NCI-H146 treated with DMSO at 0.1 percent for 48 hours (cell line): ENCODE measurements at regions not wholly inside any gene's neighbourhood (a gene's known extent, or its start where the extent isn't known, plus 50 kb on each side); places are given as distances from the start of the nearest gene placed in this dataset.
"Not testable (repeated sequence)": the region's sequence is repeated elsewhere in the genome, so short reads cannot be mapped to it uniquely, and the experiment has no call there.

Experiments used
- DNase-seq: peaks from one replicate; lab custom pipeline; 2025; ENCODE audit not compliant: unreplicated experiment; lab: John Stamatoyannopoulos, UW

DNA sequence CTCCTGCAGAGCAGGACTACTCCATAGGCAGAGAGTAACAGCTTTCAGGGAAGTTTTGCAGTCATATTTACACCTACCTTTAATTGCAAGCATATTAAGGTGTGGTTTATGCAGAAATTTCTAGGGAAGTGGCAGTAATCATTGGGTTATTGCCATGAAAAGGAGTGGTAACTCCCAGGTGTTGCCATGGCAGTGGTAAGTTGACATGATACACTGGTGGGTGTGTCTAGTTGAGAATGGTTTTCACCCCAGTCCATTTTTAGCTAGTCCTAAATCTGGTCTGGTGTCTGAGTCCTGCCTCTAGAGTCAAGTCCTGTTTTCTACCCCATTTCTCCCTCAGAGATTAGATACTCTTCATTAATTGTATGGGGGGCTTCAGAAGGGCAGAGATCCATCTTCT, 128.4 kb upstream of the GMNC start:
- DNase-seq, result no peak

DNA sequence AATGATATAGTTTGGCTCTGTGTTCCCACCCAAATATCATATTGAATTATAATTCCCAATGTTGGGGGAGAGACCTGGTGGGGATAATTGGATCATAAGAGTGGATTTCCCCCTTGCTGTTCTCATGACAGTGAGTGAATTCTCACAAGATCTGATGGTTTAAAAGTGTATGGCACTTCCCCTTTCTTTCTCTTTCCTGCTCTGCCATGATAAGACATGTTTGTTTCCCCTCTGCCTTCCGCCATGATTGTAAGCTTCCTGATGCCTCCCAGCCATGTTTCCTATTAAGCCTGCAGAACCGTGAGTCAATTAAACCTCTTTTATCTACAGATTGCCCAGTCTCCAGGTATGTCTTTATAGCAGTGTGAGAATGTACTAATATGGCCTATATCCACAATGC, 126.7 kb upstream of the GMNC start:
- no peak for DNase-seq

DNA sequence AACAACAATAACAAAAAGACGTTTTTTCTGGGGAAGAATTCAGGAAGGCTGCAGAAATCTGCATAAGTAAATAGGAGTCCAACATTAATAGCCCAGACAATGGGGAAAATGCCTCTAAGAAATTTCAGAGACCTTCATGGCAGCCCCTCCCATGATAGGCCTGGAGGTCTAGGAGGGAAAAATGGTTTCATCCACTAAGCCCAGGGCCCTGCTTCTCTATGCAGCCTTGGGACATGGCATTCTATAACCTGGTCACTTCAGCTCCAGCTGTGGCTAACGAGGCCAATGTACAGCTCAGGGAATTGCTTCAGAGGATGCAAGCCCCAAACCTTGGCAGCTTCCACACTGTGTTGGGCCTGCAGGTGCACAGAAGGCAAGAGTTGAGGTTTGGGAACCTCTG, 125.6 kb upstream of the GMNC start:
- DNase-seq, result no peak

DNA sequence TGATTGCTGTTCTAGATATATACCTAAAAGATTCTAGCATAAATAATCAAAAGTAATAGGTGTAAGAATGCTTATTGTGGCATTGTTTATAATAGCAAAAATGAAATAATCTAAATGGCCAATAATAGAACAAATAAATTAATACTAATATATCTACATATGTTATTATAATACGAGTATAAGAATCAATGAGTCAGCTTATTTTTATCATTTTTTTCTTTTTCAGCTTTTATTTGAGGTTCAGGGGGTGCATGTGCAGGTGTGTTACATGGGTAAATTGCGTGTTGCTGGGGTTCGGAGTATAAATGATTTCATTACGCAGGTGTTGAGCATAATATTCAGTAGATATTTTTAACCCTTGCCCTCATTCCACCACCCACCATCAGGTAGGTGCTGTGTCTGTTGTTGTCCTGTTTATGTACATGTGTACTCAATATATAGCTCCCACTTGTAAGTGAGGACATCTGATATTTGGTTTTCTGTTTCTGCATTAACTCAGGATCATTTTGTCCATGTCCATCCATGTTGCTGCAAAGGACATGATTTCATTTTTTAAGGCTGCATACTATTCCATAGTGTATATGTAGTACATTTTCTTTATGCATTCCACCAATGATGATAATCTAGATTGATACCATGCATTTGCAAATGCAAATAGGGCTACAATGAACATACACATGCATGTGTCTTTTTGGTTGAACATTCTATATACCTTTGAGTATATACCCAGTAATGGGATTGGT, 122.2 kb upstream of the GMNC start:
- DNase-seq, result no peak

DNA sequence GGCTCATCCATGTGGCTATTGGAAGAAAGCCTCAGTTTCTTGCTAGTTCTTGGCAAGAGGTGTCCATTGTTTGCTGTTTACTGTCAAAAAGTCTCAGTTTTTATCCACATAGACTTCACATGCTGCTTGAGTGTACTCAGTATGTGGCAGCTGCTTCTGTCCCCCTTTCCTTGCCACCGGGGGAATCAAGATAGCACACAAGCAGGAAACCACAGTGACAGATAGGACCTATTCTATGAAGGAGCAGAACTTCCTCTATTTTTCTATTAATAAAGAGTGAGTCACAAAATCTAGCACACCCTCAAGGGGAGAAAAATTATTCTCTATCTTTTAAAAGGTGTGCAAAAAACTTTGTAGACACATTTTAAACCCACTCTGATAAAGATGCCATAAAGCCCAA, 121.4 kb upstream of the GMNC start:
- no peak for DNase-seq

DNA sequence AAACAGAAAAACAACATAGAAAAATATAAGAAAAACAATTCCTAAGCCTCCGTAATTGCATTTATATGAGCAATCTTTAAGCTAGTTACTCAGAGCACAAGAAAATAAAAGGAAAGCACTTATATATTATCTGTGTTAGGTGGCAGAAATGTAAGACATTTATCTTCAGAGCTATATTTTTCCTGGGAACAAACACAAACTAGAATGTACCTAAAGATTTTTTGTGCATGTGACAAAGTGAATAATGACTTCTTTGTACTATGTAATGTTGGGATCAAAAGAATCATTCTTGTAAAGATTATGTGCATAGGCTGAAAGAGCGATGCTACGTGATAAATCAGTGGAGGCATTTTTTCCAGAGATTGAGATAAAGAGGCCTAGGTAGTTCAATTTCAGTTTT, 111.3 kb upstream of the GMNC start:
- DNase-seq, result no peak

DNA sequence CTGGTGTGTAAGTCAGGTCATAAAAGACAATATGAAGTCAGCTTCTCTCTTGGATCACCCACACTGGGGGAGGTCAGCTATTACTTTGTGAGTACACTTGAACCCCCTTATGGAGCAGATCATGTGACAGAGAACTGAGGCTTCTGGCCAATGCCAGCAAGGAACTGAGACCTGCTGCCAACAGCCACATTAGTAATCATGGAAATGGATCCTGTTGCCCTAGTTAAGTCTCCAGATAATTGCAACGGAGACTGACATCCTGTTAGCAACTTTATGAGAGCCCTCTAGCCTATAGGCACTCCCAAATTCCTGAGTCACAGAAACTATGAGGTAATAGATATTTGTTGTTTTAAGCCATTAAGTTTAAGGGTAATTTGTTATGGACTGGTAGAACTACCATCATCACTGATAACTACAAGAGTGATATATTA, 110.4 kb upstream of the GMNC start:
- DNase-seq, result no peak

DNA sequence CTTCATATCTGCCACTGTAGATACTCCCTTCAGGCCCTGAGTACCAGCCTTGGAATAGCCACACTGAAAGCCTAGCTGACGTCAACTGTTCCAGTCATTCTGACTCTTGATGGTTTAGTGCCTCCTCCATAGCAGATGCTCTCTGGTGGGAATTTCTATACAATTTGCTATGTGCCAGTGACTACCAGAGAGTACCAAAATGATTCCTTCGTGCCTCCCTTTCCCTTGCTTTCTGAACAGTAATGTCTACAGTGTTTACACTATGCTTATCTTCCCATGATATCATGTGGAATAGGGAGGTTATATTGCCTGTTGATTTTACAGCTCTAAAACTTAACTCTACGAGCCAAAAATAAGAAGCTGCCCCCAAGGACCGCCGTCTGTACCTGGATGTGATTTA, 109.7 kb upstream of the GMNC start:
- no peak for DNase-seq

DNA sequence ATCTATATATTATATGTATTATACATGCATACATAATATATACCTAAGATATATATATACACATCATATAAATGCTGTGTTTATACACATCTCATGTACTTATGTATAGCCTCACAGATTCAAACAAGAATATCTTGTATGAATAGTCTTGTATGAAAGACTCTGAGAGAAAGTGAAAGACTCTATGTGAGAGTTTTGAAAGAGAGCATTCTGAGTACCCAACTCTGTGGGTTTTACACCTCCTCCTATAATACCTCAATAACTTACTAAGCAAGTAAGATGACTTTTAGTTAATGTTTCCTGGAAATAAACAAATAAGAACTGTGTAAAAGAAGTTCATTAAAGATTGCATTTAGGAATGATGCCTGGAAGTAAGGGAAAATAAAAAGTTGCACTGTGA, 108.1 kb upstream of the GMNC start:
- no peak for DNase-seq

DNA sequence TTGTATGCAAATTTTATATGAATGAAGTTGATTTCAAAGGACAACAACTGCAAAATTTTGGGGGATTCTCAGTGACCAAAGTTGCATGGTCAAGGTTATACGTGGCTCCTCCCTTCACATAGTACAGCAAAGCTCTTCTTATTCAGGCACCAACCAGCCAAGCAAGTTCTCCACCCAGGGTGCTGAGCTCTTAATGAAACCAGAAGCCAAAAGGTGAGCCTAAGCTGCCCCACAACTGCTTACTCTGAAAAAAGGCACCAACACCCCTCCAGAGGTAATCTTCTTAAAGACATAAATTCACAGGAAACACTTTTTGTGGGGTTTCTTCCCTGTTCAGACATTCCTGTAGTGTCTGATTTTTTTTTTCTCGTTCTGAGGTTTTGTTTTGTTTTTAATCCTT, 106.1 kb upstream of the GMNC start:
- DNase-seq, result no peak

DNA sequence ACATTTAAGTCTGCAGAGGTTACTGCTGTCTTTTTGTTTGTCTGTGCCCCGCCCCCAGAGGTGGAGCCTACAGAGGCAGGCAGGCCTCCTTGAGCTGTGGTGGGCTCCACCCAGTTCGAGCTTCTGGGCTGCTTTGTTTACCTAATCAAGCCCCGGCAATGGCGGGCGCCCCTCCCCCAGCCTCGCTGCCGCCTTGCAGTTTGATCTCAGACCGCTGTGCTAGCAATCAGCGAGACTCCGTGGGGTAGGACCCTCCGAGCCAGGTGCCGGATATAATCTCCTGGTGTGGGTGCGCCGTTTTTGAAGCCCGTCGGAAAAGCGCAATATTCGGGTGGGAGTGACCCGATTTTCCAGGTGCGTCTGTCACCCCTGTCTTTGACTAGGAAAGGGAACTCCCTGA, 102.4 kb upstream of the GMNC start:
- DNase-seq, result not testable (repeated sequence)

DNA sequence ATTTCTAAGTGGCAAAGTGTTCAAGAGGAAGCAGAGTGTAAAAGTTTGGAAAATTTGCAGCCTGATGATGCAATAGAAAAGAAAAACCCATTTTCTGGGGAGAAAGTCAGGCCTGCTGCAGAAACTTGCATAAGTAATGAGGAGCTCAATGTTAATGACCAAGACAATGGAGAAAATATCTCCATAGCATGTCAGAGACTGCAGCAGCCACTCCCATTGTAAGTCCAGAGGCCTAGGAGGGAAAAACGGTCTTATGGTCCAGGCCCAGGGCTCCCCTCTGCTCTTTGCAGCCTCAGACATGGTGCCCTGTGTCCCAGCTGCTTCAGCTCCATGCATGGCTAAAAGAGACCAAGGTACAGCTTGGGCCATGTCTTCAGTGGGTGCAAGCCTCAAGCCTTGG, 96.6 kb upstream of the GMNC start:
- no peak for DNase-seq

DNA sequence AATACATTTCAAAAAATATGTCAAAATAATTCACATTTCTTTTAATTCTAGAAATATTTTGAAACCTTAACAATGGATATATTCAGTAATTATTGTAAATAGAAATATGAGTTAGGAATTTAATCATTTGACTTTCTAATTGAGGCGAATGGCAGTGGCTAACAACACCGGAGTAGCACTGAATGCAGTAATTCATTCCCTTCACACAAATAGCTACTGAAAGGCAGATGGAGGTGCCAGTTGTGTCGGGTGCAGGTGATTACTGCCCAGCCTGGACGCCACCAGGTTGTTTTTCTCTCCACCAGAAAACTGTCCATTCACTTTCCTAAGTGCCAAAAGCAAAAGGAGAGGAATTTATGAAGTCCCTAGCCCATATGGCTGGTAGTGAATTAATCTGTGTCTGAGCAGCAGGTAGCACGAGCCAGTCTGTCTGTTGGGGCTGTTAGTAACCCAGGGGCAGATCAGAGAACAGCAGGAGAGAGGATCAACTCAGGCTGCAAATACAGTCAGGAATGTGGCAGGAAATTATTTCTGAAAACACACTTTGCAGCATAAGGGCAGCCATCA, 79.3 kb upstream of the GMNC start:
- no peak for DNase-seq

DNA sequence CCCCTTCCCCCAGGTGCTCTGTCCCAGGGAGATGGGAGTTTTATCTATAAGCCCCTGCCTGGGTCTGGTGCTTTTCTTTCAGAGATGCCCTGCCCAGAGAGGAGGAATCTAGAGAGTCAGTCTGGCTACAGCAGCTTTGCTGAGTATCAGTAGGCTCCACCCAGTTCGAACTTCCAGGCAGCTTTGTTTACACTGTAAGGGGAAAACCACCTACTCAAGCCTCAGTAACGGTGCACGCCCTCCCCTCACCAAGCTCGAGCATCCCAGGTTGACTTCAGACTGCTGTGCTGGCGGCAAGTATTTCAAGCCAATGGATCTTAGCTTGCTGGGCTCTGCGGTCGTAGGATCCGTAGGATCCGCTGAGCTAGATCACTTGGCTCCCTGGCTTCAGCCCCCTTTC, 72.1 kb upstream of the GMNC start:
- DNase-seq, result not testable (repeated sequence)

DNA sequence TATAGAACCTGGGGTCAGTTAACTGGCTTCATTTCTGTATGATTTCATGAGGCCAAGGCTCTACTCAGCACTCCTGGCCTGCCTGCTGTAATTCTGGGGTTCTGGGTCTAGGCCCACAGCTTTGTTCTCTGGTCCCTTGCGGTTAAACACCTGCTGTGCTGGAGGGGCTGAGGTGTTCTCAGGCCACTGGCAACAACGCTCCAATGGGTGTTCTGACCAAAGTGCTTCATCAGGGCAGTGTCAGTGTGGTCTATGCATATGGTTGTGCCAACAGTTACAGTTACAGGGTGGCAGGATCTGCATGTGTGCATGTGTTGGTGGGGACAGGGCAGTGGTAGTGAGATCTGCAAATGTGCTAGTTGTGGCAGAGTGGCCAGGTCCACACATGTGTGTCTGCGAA, 64.1 kb upstream of the GMNC start:
- no peak for DNase-seq

DNA sequence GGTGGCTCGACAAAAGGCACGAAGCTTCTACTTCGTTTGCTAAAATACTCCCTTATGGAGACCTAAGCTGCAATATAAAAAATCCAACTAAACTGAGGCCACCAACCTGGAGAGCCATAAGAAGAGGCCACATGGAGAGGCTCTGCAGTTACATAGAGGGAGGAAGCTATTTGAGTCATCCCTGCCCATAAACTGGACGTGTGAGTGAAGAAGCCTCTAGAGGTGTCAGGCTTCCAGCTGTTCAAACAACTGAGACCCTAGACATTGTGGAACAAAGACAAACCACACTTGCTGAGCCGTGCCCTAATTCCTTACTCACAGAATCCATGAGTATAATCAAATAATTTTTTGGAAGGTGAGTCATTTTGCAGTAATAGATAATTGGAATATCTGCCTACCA, 50.2 kb upstream of the GMNC start:
- DNase-seq, result no peak
